ENCODE measurements at regions not wholly inside any gene's neighbourhood (a gene's known extent, or its start where the extent isn't known, plus 50 kb on each side); places are given as distances from the start of the nearest gene placed in this dataset.

GRCh38 chr10:128741180-128741579, 615.0 kb upstream of the MKI67 start:
- Mint-ChIP-seq H3K36me3 (ENCODE audit: low read depth) (no peaks in the 10 kb centered on the region; the same call in 1 of the 2 replicates), H3K27me3 (ENCODE audit: insufficient read depth) (no peaks in the 10 kb centered on the region; the same call in 1 of the 2 replicates), H3K4me3 (no peak overlapping the region), H3K27ac (no peak overlapping the region), H3K4me1 (ENCODE audit: low read depth) (no peaks in the 10 kb centered on the region), H3K9me3 (peaks cover 75% of the 10 kb centered on the region)
- TF ChIP-seq CTCF (IDR thresholded peaks at IDR 0.05) = no peak
- DNase-seq = no peak

- Mint-ChIP-seq H3K36me3 (ENCODE audit: low read depth) (no peaks in the 10 kb centered on the region; the same call in 1 of the 2 replicates), H3K9me3 (peaks cover 74% of the 10 kb centered on the region), H3K27me3 (ENCODE audit: insufficient read depth) (no peaks in the 10 kb centered on the region; the same call in 1 of the 2 replicates), H3K27ac (no peak overlapping the region), H3K4me3 (no peak overlapping the region), H3K4me1 (ENCODE audit: low read depth) (no peaks in the 10 kb centered on the region)
- TF ChIP-seq CTCF (IDR thresholded peaks at IDR 0.05) = no peak
- DNase-seq = no peak
Observed at GRCh38 chr10:128741680-128742079, 615.5 kb upstream of the MKI67 start.

- no peak overlapping the region for H3K27ac Mint-ChIP-seq
- DNase-seq = no peak
- no peaks in the 10 kb centered on the region for H3K4me1 Mint-ChIP-seq (ENCODE audit: low read depth)
- H3K27me3 Mint-ChIP-seq (ENCODE audit: insufficient read depth) = no peaks in the 10 kb centered on the region; the same call in 1 of the 2 replicates
- H3K9me3 Mint-ChIP-seq = peaks cover 76% of the 10 kb centered on the region
- H3K4me3 Mint-ChIP-seq = no peak overlapping the region
- no peaks in the 10 kb centered on the region; the same call in 1 of the 2 replicates for H3K36me3 Mint-ChIP-seq (ENCODE audit: low read depth)
- TF ChIP-seq CTCF (IDR thresholded peaks at IDR 0.05) = no peak
Observed at GRCh38 chr10:128744092-128744491, 617.9 kb upstream of the MKI67 start.

GRCh38 chr10:128744811-128745305, 618.6 kb upstream of the MKI67 start:
- no peak for DNase-seq
- TF ChIP-seq CTCF (IDR thresholded peaks at IDR 0.05) = no peak
- peaks cover 69% of the 10 kb centered on the region for H3K9me3 Mint-ChIP-seq
- H3K4me1 Mint-ChIP-seq (ENCODE audit: low read depth) = no peaks in the 10 kb centered on the region
- no peaks in the 10 kb centered on the region; the same call in 1 of the 2 replicates for H3K36me3 Mint-ChIP-seq (ENCODE audit: low read depth)
- no peak overlapping the region for H3K4me3 Mint-ChIP-seq
- no peaks in the 10 kb centered on the region; the same call in 1 of the 2 replicates for H3K27me3 Mint-ChIP-seq (ENCODE audit: insufficient read depth)
- H3K27ac Mint-ChIP-seq = no peak overlapping the region

- TF ChIP-seq CTCF (IDR thresholded peaks at IDR 0.05) = no peak
- H3K27ac Mint-ChIP-seq = no peak overlapping the region
- H3K36me3 Mint-ChIP-seq (ENCODE audit: low read depth) = no peaks in the 10 kb centered on the region; the same call in 1 of the 2 replicates
- H3K27me3 Mint-ChIP-seq (ENCODE audit: insufficient read depth) = no peaks in the 10 kb centered on the region; the same call in 1 of the 2 replicates
- H3K4me1 Mint-ChIP-seq (ENCODE audit: low read depth) = no peaks in the 10 kb centered on the region
- no peak for DNase-seq
- no peak overlapping the region for H3K4me3 Mint-ChIP-seq
- peaks cover 70% of the 10 kb centered on the region for H3K9me3 Mint-ChIP-seq
Observed at GRCh38 chr10:128747582-128748346, 621.5 kb upstream of the MKI67 start.

All from HFFc6 (cell line).